Left renal pelvis (tissue), 4 donors: ENCODE measurements at regions not wholly inside any gene's neighbourhood (a gene's known extent, or its start where the extent isn't known, plus 50 kb on each side); places are given as distances from the start of the nearest gene placed in this dataset.

Source experiments
- DNase-seq, 4 donors: peaks; one replicate each; pipeline ENCODE4 v3.0.0-alpha.2; 2013; ENCODE audit warnings: low read depth in 4 of 4, low spot score in 3 of 4

- no peak for DNase-seq
These were observed 106.5 kb downstream of the CDH26 start for GRCh38 chr20:60064554-60065196.

- DNase-seq: no peak
These were observed 107.7 kb downstream of the CDH26 start for GRCh38 chr20:60065741-60066437.

GRCh38 chr20:60066438-60066823 lies 108.2 kb downstream of the CDH26 start:
- DNase-seq: no peak

GRCh38 chr20:60068509-60068908 lies 110.3 kb downstream of the CDH26 start:
- DNase-seq: no peak

- no peak for DNase-seq
These were observed 111.4 kb downstream of the CDH26 start for GRCh38 chr20:60069656-60070055.

- DNase-seq: no peak
These were observed 112.6 kb downstream of the CDH26 start for GRCh38 chr20:60070791-60071190.

- no peak for DNase-seq
These were observed 113.7 kb downstream of the CDH26 start for GRCh38 chr20:60071965-60072364.

GRCh38 chr20:60073086-60073485 lies 114.9 kb downstream of the CDH26 start:
- DNase-seq: no peak

- DNase-seq: no peak
These were observed 115.3 kb downstream of the CDH26 start for GRCh38 chr20:60073504-60073903.

- no peak for DNase-seq
These were observed 116.1 kb downstream of the CDH26 start for GRCh38 chr20:60074276-60074675.

- no peak for DNase-seq
These were observed 120.4 kb downstream of the CDH26 start for GRCh38 chr20:60078351-60079250.

GRCh38 chr20:60080401-60080800 lies 122.2 kb downstream of the CDH26 start:
- no peak for DNase-seq

- no peak for DNase-seq
These were observed 127.4 kb downstream of the CDH26 start for GRCh38 chr20:60085551-60086132.

- no peak for DNase-seq
These were observed 128.8 kb downstream of the CDH26 start for GRCh38 chr20:60086821-60087562.

- no peak for DNase-seq
These were observed 129.4 kb downstream of the CDH26 start for GRCh38 chr20:60087563-60088105.

GRCh38 chr20:60088236-60088635 lies 130.0 kb downstream of the CDH26 start:
- no peak for DNase-seq

GRCh38 chr20:60090631-60091030 lies 132.4 kb downstream of the CDH26 start:
- DNase-seq: no peak

- no peak for DNase-seq
These were observed 133.1 kb downstream of the CDH26 start for GRCh38 chr20:60091305-60091704.

- DNase-seq: no peak
These were observed 133.6 kb downstream of the CDH26 start for GRCh38 chr20:60091861-60092260.

- no peak for DNase-seq
These were observed 134.5 kb downstream of the CDH26 start for GRCh38 chr20:60092729-60093128.
